ENCODE measurements at regions not wholly inside any gene's neighbourhood (a gene's known extent, or its start where the extent isn't known, plus 50 kb on each side); places are given as distances from the start of the nearest gene placed in this dataset.

DNA sequence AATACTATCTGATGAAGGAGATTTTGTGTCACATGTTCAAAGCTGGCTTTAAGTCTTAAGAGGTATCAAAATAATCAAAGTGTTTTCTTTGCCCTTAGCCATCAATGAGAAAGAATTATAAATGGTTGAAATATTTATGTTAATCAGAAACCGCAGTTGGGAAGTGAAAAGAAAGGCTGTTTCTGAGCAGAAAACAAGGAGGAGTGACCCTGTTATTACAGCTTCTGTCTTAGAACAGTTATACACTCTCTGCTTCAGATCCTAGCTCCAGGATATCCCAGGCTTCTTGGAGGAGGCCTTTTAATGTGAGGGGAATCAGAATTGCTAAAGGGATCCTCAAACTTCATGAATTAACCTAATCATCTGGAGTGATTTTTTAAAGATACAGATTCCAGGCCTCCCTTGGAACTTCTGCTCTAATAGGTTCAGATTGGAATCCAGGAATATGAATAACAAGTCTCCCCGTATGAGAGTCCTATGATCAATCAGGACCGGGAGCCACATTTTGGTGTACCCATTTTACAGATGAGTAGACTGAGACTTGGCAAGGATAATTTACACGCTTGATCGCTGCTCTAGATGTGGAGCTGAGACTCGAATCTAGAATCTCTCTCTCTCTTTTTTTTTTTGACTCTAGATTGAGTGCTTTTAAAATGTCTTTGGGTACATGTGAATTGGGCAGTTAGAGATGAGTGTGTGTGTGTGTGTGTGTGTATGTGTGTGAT lies 50.8 kb upstream of the JAG1 start:
- H3K9me3 ChIP-seq (ENCODE audit: low read length): no peaks in the 10 kb centered on the region
- H3K4me1 ChIP-seq (ENCODE audit: insufficient read depth, low read length): no peaks in the 10 kb centered on the region
- H3K4me3 ChIP-seq (ENCODE audit: low read depth in 1 of 2, low read length in 2 of 2): no peak overlapping the region
- H3K36me3 ChIP-seq (ENCODE audit: insufficient read depth, low read length): no peaks in the 10 kb centered on the region
- no peak overlapping the region for H3K9ac ChIP-seq (ENCODE audit: low read length)
- no peaks in the 10 kb centered on the region for H3K27me3 ChIP-seq (ENCODE audit: control insufficient read depth in 1 of 2, insufficient read depth in 2 of 2, low read length in 2 of 2)
- no peak overlapping the region for H3K27ac ChIP-seq (ENCODE audit: low read depth, low read length)

DNA sequence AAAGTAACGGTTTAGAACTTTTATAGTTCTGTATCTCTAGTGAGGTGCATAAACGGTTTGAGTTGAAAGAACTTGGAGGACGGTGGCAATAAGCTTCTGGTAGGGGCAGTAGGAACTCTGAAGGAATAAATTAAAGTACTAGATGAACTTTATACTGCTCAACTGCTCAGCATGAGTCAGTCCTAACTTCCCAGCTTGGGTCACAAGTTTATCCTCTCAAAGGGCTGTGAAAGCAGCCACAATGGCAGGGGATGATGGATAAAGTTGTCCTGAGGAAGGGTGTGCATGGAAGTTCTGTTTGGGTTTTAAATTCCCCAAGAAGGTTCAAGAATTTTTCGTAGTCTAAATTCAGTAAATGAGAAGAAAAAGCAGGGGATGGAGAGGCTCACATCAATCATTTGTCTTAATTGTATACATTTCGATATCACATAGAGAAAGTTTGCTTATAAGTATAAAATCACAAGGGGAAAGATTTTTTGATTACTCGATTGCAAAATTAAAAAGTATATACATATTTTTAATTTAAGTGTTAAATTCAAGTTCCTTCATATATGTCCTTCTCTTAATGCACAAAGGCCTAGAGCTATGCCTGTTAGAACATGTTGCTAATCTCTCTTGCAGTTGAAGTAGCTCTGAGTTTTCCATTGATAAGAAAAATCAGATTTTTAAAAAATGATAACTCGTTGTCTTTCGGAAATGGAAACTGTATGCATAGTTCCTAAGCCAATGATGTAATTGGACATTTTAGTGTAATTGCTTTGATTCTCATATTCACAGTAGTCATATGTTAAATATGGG lies 55.3 kb upstream of the JAG1 start:
- no peak overlapping the region for H3K27ac ChIP-seq (ENCODE audit: low read depth, low read length)
- H3K4me3 ChIP-seq (ENCODE audit: low read depth in 1 of 2, low read length in 2 of 2): no peak overlapping the region
- no peaks in the 10 kb centered on the region for H3K36me3 ChIP-seq (ENCODE audit: insufficient read depth, low read length)
- no peaks in the 10 kb centered on the region for H3K27me3 ChIP-seq (ENCODE audit: control insufficient read depth in 1 of 2, insufficient read depth in 2 of 2, low read length in 2 of 2)
- H3K4me1 ChIP-seq (ENCODE audit: insufficient read depth, low read length): peaks cover 7% of the 10 kb centered on the region
- no peak overlapping the region for H3K9ac ChIP-seq (ENCODE audit: low read length)
- H3K9me3 ChIP-seq (ENCODE audit: low read length): no peaks in the 10 kb centered on the region

DNA sequence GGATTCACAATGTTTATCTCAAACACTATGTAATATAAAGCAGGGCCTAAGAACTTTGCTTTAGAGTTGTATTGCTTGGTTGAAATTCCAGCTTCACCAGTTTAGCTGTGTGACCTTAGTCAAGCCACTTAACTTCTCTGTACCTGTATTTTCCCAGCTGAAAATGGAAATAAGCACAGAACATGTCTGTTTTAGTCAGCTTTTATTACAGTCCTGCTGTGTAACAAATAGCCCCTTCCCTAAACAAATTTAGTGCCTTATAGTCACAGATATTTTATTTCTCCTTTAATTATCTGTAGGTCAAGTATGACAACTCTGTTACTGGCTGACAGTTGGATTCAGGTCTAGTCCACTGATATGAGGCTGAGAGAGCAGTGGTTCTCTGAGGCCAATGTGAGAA lies 56.0 kb upstream of the JAG1 start:
- H3K4me3 ChIP-seq (ENCODE audit: low read depth in 1 of 2, low read length in 2 of 2): no peak overlapping the region
- peaks cover 7% of the 10 kb centered on the region for H3K4me1 ChIP-seq (ENCODE audit: insufficient read depth, low read length)
- H3K36me3 ChIP-seq (ENCODE audit: insufficient read depth, low read length): no peaks in the 10 kb centered on the region
- H3K27ac ChIP-seq (ENCODE audit: low read depth, low read length): no peak overlapping the region
- H3K9ac ChIP-seq (ENCODE audit: low read length): no peak overlapping the region
- H3K27me3 ChIP-seq (ENCODE audit: control insufficient read depth in 1 of 2, insufficient read depth in 2 of 2, low read length in 2 of 2): no peaks in the 10 kb centered on the region
- no peaks in the 10 kb centered on the region for H3K9me3 ChIP-seq (ENCODE audit: low read length)

DNA sequence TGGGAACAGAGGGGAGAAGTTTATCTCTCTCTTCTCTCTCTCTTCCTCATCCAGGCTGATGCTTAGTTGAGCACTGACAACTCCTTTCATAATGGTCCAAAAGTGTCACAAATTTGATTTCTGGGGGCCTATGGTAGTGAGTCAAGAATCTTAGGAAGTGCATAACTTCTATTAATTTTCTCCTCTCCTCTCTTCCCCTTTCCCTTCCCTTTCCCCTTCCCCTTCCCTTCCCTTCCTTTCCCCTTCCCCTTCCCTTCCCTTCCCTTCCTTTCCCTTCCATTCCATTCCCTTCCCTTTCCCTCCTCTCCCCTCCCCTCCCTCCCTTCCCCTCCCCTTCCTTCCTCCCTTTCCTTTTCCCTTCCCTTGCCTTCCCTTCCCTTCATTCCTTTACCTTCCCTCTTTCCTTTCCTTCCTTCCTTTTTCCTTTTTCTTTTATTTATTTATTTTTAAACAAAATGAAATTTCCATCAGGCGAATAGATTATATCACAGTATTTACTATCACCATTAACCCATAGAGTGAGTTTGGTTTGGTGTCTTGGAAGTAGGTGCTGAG lies 56.9 kb upstream of the JAG1 start:
- Histone ChIP-seq H3K4me1 (ENCODE audit: insufficient read depth, low read length) (peaks cover 7% of the 10 kb centered on the region), H3K27me3 (ENCODE audit: control insufficient read depth in 1 of 2, insufficient read depth in 2 of 2, low read length in 2 of 2) (no peaks in the 10 kb centered on the region), H3K4me3 (ENCODE audit: low read depth in 1 of 2, low read length in 2 of 2) (no peak overlapping the region), H3K9ac (ENCODE audit: low read length) (no peak overlapping the region), H3K36me3 (ENCODE audit: insufficient read depth, low read length) (no peaks in the 10 kb centered on the region), H3K9me3 (ENCODE audit: low read length) (no peaks in the 10 kb centered on the region), H3K27ac (ENCODE audit: low read depth, low read length) (no peak overlapping the region)

DNA sequence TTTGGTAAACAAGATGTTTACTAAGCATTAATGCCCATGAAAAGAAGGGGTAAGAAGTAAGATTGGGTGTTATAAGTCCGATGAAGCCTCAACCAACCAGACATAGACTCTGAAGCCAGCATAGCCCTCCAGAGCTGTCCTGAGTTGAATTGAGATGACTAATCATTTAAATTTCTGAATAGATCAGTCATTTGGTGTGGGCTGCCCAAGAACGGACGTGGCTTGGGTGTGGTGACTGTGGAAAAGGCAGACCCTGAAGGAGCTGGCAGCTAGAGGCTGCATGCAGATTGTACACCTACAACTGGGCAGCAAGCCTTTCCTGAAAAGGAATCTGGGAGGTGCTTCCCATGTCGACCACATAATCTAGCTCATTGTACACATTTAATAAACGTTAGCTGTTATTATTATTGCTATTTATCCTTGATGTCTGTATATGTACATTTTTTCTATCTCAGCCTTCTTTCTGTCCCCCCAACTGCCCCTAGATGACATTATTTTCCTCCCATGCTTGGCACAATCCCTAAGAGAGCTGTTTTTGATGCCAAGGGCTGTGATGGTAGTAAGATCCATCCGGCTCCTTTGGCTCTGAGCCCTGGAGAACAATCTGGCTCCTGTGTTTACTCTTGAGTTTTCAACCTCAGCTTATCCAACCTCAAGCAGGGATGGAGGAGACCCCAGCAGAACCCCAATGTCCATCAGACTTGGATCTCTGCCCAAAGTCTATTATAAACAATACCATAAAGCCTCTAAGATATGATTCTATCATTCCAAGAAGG lies 57.6 kb upstream of the JAG1 start:
- no peak overlapping the region for H3K9ac ChIP-seq (ENCODE audit: low read length)
- no peak overlapping the region for H3K27ac ChIP-seq (ENCODE audit: low read depth, low read length)

DNA sequence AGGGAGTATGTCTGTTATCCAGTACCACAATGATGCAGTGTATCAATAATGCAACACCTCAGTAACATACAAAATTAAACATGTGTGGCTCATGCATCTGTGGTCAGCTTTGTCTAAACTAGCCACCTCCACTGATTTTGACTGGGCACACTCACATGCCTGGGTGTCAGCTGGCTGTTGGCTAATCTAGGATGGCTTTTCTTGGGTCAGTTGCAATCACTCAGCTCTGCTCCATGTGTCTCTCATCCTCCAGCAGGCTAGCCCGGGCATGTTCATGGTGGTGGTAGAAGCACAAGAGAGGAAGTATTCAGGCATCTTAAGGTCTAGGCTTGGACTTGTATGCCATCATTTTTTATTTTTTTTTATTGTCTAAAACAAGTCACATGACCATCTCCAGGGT lies 59.3 kb upstream of the JAG1 start:
- Histone ChIP-seq H3K27me3 (ENCODE audit: control insufficient read depth in 1 of 2, insufficient read depth in 2 of 2, low read length in 2 of 2) (no peaks in the 10 kb centered on the region), H3K9ac (ENCODE audit: low read length) (no peak overlapping the region), H3K4me3 (ENCODE audit: low read depth in 1 of 2, low read length in 2 of 2) (no peak overlapping the region), H3K36me3 (ENCODE audit: insufficient read depth, low read length) (no peaks in the 10 kb centered on the region), H3K27ac (ENCODE audit: low read depth, low read length) (no peak overlapping the region), H3K9me3 (ENCODE audit: low read length) (no peaks in the 10 kb centered on the region), H3K4me1 (ENCODE audit: insufficient read depth, low read length) (peaks cover 7% of the 10 kb centered on the region)

More for the DNA sequence above, 57.6 kb upstream of the JAG1 start:
- no peaks in the 10 kb centered on the region for H3K36me3 ChIP-seq (ENCODE audit: insufficient read depth, low read length)
- H3K4me1 ChIP-seq (ENCODE audit: insufficient read depth, low read length): peaks cover 7% of the 10 kb centered on the region
- no peaks in the 10 kb centered on the region for H3K27me3 ChIP-seq (ENCODE audit: control insufficient read depth in 1 of 2, insufficient read depth in 2 of 2, low read length in 2 of 2)
- no peaks in the 10 kb centered on the region for H3K9me3 ChIP-seq (ENCODE audit: low read length)
- H3K4me3 ChIP-seq (ENCODE audit: low read depth in 1 of 2, low read length in 2 of 2): no peak overlapping the region

DNA sequence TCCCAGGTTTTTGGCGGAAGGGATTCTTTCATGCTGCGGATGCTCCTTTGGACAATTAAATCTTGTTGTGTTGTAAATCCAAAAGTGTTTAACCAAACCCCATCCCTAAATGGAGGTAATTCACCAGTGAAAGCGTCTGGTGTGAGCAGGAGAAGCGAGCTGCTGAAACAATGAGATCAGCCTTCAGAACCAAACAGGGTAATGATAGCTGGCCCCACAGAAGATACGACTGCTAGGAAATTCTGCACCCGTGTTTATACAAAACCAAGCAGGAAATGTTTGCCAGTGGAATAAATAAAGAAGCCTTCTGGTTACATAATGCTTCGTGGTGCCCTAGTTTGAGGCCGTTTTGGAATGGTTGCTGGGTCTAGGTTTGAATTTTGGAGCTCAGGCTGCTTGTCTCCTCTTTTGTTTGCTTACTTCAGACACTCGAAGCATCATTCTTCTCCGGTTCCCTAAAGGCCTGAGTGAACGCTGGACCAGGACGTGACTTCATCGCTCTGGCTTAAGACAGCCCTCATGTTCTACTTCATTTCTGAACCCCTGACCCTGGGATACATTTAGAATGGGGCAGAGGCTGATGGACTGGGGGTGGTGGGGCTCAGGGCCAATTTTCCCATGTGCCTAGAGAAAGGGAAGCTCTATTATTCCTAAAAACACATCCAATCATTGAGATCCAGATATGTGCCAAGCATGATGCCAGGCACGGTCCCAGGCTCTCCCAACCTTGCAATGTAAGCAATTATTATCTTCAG lies 61.6 kb upstream of the JAG1 start:
- Histone ChIP-seq H3K27ac (ENCODE audit: low read depth, low read length) (peak overlapping the region; percentile 70), H3K36me3 (ENCODE audit: insufficient read depth, low read length) (no peaks in the 10 kb centered on the region), H3K9me3 (ENCODE audit: low read length) (no peaks in the 10 kb centered on the region), H3K9ac (ENCODE audit: low read length) (no peak overlapping the region), H3K27me3 (ENCODE audit: control insufficient read depth in 1 of 2, insufficient read depth in 2 of 2, low read length in 2 of 2) (no peaks in the 10 kb centered on the region), H3K4me3 (ENCODE audit: low read depth in 1 of 2, low read length in 2 of 2) (peak overlapping the region in 1 of 2 donors; percentile 15), H3K4me1 (ENCODE audit: insufficient read depth, low read length) (peaks cover 7% of the 10 kb centered on the region)

DNA sequence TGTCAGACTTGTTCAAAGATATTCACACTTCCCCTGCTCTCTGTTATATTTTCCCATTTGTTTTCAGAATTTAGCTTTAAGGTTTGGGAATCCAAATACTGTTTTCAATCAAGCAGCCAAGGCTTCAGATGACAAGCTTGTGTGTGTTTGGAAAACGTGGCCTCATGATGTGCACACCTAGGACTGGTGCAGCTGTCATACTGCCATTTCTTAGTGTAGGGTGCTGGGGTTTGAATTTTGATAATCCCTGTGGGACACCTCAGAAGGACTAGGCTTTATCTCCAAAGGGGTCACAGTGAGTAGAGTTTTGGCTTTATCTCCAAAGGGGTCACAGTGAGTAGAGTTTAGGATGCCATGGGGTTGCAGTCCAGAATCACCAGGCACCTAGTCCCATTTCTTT lies 65.3 kb upstream of the JAG1 start:
- no peaks in the 10 kb centered on the region for H3K9me3 ChIP-seq (ENCODE audit: low read length)
- peak overlapping the region in 1 of 2 donors; percentile 41 for H3K4me3 ChIP-seq (ENCODE audit: low read depth in 1 of 2, low read length in 2 of 2)
- no peaks in the 10 kb centered on the region for H3K27me3 ChIP-seq (ENCODE audit: control insufficient read depth in 1 of 2, insufficient read depth in 2 of 2, low read length in 2 of 2)
- no peaks in the 10 kb centered on the region for H3K4me1 ChIP-seq (ENCODE audit: insufficient read depth, low read length)
- no peak overlapping the region for H3K9ac ChIP-seq (ENCODE audit: low read length)
- H3K27ac ChIP-seq (ENCODE audit: low read depth, low read length): no peak overlapping the region
- no peaks in the 10 kb centered on the region for H3K36me3 ChIP-seq (ENCODE audit: insufficient read depth, low read length)

DNA sequence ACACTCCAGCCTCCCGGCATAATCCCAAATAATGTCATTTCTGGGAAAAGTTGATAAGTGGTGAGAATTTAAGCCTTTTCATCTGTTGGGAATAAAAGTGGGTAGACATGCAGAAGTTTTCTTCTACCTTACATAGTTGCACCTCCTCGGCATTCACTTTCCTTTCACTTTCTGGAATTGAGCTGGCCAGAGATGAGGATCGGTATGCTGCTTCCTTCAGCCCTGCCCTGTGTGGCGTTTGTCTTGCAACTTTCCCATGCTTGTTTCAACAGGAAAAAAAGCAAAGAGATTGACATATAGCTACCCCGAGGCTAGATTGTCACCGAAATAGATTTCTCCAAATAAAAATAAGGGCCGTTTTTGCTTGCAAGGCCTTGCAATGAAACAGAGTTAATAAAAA lies 65.8 kb upstream of the JAG1 start:
- Histone ChIP-seq H3K36me3 (ENCODE audit: insufficient read depth, low read length) (no peaks in the 10 kb centered on the region), H3K27ac (ENCODE audit: low read depth, low read length) (no peak overlapping the region), H3K4me1 (ENCODE audit: insufficient read depth, low read length) (no peaks in the 10 kb centered on the region), H3K9me3 (ENCODE audit: low read length) (no peaks in the 10 kb centered on the region), H3K4me3 (ENCODE audit: low read depth in 1 of 2, low read length in 2 of 2) (peak overlapping the region in 1 of 2 donors; percentile 41), H3K9ac (ENCODE audit: low read length) (no peak overlapping the region), H3K27me3 (ENCODE audit: control insufficient read depth in 1 of 2, insufficient read depth in 2 of 2, low read length in 2 of 2) (no peaks in the 10 kb centered on the region)

DNA sequence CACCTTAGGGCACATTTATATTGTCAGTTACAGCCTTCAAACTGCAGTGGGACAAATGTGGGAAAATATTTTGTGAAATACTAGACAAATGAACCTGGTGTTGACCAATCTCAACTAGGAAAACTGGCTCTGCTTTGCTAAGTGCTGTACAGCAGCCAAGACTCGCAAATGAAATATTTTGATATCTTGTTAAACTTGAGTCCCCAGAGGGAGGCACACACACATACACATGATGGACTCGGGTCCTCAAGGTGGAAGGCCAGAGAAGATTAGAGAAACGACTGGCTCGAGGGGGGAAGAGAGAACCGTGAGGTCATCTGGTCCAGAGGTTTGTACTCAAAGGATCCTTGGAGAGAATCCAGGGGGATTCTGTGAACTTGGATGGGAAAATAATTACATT lies 67.3 kb upstream of the JAG1 start:
- H3K27me3 ChIP-seq (ENCODE audit: control insufficient read depth in 1 of 2, insufficient read depth in 2 of 2, low read length in 2 of 2): no peaks in the 10 kb centered on the region
- no peak overlapping the region for H3K4me3 ChIP-seq (ENCODE audit: low read depth in 1 of 2, low read length in 2 of 2)
- H3K36me3 ChIP-seq (ENCODE audit: insufficient read depth, low read length): no peaks in the 10 kb centered on the region
- H3K4me1 ChIP-seq (ENCODE audit: insufficient read depth, low read length): no peaks in the 10 kb centered on the region
- no peak overlapping the region for H3K27ac ChIP-seq (ENCODE audit: low read depth, low read length)
- H3K9ac ChIP-seq (ENCODE audit: low read length): no peak overlapping the region
- H3K9me3 ChIP-seq (ENCODE audit: low read length): no peaks in the 10 kb centered on the region

DNA sequence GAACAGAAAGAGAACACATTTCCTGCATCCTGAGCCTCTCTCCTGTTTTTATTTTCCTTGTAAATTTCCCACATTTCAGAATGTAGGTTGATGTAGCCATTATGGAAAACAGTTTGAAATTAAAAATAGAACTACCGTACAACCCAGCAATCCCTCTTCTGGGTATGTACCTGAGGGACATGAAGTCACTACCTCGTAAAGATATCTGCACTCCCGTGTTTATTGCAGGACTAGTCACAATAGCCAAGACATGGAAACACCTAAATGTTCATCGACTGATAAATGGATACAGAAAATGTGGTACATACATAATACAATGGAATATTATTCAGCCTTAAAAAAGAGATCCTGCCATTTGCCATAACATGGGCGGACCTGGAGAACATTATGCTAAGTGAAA lies 72.0 kb upstream of the JAG1 start:
- no peak overlapping the region for H3K9ac ChIP-seq (ENCODE audit: low read length)
- no peaks in the 10 kb centered on the region for H3K4me1 ChIP-seq (ENCODE audit: insufficient read depth, low read length)
- H3K27me3 ChIP-seq (ENCODE audit: control insufficient read depth in 1 of 2, insufficient read depth in 2 of 2, low read length in 2 of 2): no peaks in the 10 kb centered on the region
- no peaks in the 10 kb centered on the region for H3K36me3 ChIP-seq (ENCODE audit: insufficient read depth, low read length)
- H3K27ac ChIP-seq (ENCODE audit: low read depth, low read length): no peak overlapping the region
- H3K4me3 ChIP-seq (ENCODE audit: low read depth in 1 of 2, low read length in 2 of 2): no peak overlapping the region
- no peaks in the 10 kb centered on the region for H3K9me3 ChIP-seq (ENCODE audit: low read length)
